Gastrocnemius medialis (tissue), 4 donors: ENCODE measurements at regions not wholly inside any gene's neighbourhood (a gene's known extent, or its start where the extent isn't known, plus 50 kb on each side); places are given as distances from the start of the nearest gene placed in this dataset.

Experiments
- POLR2A ChIP-seq, 2 donors: fragments of 450-650 bp; IDR thresholded peaks; one replicate each; pipeline ENCODE4 v1.6.1; 2017; ENCODE audit warnings: antibody characterized with exemption in 2 of 2, mild to moderate bottlenecking in 2 of 2, moderate library complexity in 2 of 2
- TF ChIP-seq, protein P1 (sequence below), 5 experiments: fragments of 450-650 bp in 3 of 5; fragments of 200-600 bp in 2 of 5; sonication (generic) in 2 of 5; IDR thresholded peaks in 4 of 5; conservative IDR thresholded peaks in 1 of 5; 1 replicate in 4 of 5; 2 replicates in 1 of 5; pipeline ENCODE4 v1.5.1; 2016 to 2019; ENCODE audit warnings: antibody characterized with exemption in 5 of 5, mild to moderate bottlenecking in 3 of 5, moderate library complexity in 3 of 5

DNA sequence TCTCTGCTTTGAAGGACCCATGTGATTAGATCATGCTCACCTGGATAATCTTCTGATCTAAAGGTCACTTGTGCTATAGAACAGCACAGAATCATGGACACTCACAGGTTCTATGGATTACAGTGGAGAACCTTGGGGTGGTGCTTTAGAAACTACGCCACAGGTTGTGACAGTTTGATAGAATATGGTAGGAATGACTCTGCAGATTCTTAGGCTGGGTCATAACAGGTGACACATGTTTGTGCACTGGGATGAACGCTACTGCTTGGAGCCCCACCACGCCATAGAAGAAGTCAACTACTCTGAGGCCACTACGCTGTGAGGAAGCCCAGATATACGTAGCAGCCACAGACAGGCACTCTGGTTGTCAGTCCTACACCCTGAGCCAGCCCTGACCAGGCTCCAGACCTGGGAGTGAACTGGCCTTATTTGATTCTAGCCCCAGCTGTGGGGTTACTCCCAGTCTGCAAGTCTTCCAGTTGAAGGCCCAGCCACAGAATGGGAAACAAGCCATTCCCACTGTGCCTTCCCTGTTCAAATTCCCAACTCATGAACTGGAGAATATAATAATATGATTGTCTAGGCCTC lies 99.0 kb upstream of the SLC24A3 start:
- TF ChIP-seq, protein P1, sequence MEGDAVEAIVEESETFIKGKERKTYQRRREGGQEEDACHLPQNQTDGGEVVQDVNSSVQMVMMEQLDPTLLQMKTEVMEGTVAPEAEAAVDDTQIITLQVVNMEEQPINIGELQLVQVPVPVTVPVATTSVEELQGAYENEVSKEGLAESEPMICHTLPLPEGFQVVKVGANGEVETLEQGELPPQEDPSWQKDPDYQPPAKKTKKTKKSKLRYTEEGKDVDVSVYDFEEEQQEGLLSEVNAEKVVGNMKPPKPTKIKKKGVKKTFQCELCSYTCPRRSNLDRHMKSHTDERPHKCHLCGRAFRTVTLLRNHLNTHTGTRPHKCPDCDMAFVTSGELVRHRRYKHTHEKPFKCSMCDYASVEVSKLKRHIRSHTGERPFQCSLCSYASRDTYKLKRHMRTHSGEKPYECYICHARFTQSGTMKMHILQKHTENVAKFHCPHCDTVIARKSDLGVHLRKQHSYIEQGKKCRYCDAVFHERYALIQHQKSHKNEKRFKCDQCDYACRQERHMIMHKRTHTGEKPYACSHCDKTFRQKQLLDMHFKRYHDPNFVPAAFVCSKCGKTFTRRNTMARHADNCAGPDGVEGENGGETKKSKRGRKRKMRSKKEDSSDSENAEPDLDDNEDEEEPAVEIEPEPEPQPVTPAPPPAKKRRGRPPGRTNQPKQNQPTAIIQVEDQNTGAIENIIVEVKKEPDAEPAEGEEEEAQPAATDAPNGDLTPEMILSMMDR (IDR thresholded peaks at IDR 0.05 in 4 of 5, conservative IDR thresholded peaks at IDR 0.05 in 1 of 5): no peak
- no peak for TF ChIP-seq POLR2A (IDR thresholded peaks at IDR 0.05)
